ENCODE measurements at regions not wholly inside any gene's neighbourhood (a gene's known extent, or its start where the extent isn't known, plus 50 kb on each side); places are given as distances from the start of the nearest gene placed in this dataset.

- TF ChIP-seq YY1 (IDR thresholded peaks at IDR 0.05; ENCODE audit: insufficient read depth, insufficient read length): no peak
- no peak for TF ChIP-seq SUZ12 (IDR thresholded peaks at IDR 0.05; ENCODE audit: extremely low read depth, insufficient read depth, insufficient read length)
Observed at GRCh38 chr4:141567326-141567915, 69.0 kb upstream of the IL15 start.

Data from NT2/D1 (cell line).